ENCODE measurements at regions not wholly inside any gene's neighbourhood (a gene's known extent, or its start where the extent isn't known, plus 50 kb on each side); places are given as distances from the start of the nearest gene placed in this dataset.
A peak's percentile ranks its signal among the peaks of the same experiment; 100 is the strongest.

DNA sequence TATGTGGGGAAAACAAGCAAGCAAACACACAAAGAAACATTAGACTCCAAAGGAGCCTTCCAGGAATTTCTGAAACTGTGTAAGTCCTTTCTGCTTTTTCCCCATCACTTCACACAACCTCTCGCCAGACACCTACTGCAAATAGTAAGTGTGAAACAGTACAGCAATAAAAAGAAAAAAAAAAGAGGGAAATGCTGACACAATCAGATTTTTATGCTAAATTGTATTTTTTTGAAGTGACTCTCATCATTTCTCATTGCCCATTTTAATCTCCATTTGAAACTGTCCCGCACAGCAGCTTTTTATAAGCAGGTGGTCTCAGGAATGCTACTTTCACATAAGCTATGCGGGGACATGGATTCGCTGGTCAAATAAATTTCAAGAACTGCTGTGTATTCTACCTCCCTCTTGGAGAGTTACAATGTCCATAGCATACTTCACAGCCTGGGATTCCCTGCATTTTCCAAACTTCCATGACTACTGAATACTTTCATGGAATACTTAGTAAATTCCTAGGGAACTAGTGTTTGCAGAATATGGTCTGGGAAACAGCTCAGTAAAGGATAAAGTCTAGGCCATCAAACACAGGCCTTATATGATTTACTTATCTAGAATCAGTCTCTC, 139.9 kb upstream of the TSHZ2 start:
- no peak for FAIRE-seq

DNA sequence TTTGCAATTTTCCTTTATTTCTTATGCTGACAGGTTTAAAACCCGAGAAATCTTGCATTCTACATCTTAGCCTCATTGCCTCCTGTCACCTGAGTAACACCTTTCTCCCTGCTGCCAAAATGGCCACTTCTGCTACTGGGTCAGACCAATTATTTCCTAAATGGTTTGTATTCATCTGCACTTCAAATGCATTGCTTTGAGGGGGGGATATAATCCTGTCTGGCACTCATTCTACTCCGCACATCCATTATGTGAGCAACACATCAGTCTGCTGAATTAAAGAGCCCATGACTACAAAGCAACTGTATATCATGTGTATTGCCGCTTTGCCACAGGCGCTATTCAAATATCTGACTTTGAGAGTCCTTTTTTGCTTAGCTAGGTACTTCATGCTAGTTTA, 141.6 kb upstream of the TSHZ2 start:
- TF ChIP-seq ZSCAN31 (CRISPR knock-in tag; IDR thresholded peaks at IDR 0.05; ENCODE audit: low read depth) (no peak), CCAR2 (optimal IDR thresholded peaks at IDR 0.05; ENCODE audit: low read depth, low read length) (no peak), ZNF253 (CRISPR knock-in tag; IDR thresholded peaks at IDR 0.05; ENCODE audit: borderline replicate concordance) (no peak), POLR2A (IDR thresholded peaks at IDR 0.05; ENCODE audit: insufficient read depth in 1 of 2, low read depth in 2 of 2, low read length in 2 of 2) (no peak), ZNF552 (CRISPR knock-in tag; IDR thresholded peaks at IDR 0.05; ENCODE audit: borderline replicate concordance) (no peak), ZNF460 (CRISPR knock-in tag; IDR thresholded peaks at IDR 0.05; ENCODE audit: borderline replicate concordance) (no peak)
- TF ChIP-seq, protein P1, sequence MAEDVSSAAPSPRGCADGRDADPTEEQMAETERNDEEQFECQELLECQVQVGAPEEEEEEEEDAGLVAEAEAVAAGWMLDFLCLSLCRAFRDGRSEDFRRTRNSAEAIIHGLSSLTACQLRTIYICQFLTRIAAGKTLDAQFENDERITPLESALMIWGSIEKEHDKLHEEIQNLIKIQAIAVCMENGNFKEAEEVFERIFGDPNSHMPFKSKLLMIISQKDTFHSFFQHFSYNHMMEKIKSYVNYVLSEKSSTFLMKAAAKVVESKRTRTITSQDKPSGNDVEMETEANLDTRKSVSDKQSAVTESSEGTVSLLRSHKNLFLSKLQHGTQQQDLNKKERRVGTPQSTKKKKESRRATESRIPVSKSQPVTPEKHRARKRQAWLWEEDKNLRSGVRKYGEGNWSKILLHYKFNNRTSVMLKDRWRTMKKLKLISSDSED (CRISPR knock-in tag; IDR thresholded peaks at IDR 0.05) = no peak
- TF ChIP-seq, protein P2, sequence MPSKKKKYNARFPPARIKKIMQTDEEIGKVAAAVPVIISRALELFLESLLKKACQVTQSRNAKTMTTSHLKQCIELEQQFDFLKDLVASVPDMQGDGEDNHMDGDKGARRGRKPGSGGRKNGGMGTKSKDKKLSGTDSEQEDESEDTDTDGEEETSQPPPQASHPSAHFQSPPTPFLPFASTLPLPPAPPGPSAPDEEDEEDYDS (CRISPR knock-in tag; IDR thresholded peaks at IDR 0.05) = no peak
- TF ChIP-seq, protein P3, sequence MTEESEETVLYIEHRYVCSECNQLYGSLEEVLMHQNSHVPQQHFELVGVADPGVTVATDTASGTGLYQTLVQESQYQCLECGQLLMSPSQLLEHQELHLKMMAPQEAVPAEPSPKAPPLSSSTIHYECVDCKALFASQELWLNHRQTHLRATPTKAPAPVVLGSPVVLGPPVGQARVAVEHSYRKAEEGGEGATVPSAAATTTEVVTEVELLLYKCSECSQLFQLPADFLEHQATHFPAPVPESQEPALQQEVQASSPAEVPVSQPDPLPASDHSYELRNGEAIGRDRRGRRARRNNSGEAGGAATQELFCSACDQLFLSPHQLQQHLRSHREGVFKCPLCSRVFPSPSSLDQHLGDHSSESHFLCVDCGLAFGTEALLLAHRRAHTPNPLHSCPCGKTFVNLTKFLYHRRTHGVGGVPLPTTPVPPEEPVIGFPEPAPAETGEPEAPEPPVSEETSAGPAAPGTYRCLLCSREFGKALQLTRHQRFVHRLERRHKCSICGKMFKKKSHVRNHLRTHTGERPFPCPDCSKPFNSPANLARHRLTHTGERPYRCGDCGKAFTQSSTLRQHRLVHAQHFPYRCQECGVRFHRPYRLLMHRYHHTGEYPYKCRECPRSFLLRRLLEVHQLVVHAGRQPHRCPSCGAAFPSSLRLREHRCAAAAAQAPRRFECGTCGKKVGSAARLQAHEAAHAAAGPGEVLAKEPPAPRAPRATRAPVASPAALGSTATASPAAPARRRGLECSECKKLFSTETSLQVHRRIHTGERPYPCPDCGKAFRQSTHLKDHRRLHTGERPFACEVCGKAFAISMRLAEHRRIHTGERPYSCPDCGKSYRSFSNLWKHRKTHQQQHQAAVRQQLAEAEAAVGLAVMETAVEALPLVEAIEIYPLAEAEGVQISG (CRISPR knock-in tag; IDR thresholded peaks at IDR 0.05) = no peak
- TF ChIP-seq, protein P4, sequence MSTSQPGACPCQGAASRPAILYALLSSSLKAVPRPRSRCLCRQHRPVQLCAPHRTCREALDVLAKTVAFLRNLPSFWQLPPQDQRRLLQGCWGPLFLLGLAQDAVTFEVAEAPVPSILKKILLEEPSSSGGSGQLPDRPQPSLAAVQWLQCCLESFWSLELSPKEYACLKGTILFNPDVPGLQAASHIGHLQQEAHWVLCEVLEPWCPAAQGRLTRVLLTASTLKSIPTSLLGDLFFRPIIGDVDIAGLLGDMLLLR (CRISPR knock-in tag; IDR thresholded peaks at IDR 0.05) = no peak
- no TSS peak for BruUV-seq (replicated peaks)
- Histone ChIP-seq H3K9ac (ENCODE audit: insufficient read depth, low read depth, low read length) (no peak overlapping the region), H3K36me3 (replicated peaks in 1 of 2; ENCODE audit: control insufficient read depth in 1 of 2, insufficient read depth in 2 of 2, low read length in 2 of 2) (no peaks in the 10 kb centered on the region), H3K79me2 (ENCODE audit: insufficient read depth, low read length) (no peaks in the 10 kb centered on the region), H4K20me1 (ENCODE audit: insufficient read depth, low read length) (no peaks in the 10 kb centered on the region), H3K27ac (ENCODE audit: extremely low read length, insufficient read depth, low read length) (no peak overlapping the region), H3K4me3 (replicated peaks in 1 of 3; ENCODE audit: insufficient read depth in 1 of 3, low read depth in 2 of 3, low read length in 3 of 3) (no peak overlapping the region), H3K4me1 (ENCODE audit: insufficient read depth, low read length) (no peaks in the 10 kb centered on the region), H3K27me3 (ENCODE audit: control insufficient read depth in 1 of 2, insufficient read depth in 2 of 2, low read length in 2 of 2) (no peaks in the 10 kb centered on the region), H3K4me2 (ENCODE audit: low read depth, low read length) (no peak overlapping the region), H2AFZ (ENCODE audit: low read length) (no peak overlapping the region), H3K9me3 (ENCODE audit: low read length) (peaks cover 21% of the 10 kb centered on the region)
- FAIRE-seq = no peak
- ChIA-PET POLR2A (no interaction called here), CTCF (ENCODE audit: low intra/inter-chr PET ratio, low total read pairs) (no interaction called here)
- 65% methylated on average over 4 of the region's 4 CpGs for WGBS (ENCODE audit: low lambda C conversion rate)
- intact Hi-C loops (cut with micrococcal nuclease; ENCODE audit: unreplicated experiment) = no loop called here
- in situ Hi-C loops (cut with HindIII; ENCODE audit: extremely low pct_ligation_motif_present, low pct_unique_long_range_greater_than_20kb) = no loop called here
- ATAC-seq = no peak
- no peak for DNase-seq (ENCODE audit: low spot score)

More for the DNA sequence above, 139.9 kb upstream of the TSHZ2 start:
- BruUV-seq (replicated peaks) = no TSS peak
- Histone ChIP-seq H3K27ac (ENCODE audit: extremely low read length, insufficient read depth, low read length) (no peak overlapping the region), H3K27me3 (ENCODE audit: control insufficient read depth in 1 of 2, insufficient read depth in 2 of 2, low read length in 2 of 2) (no peaks in the 10 kb centered on the region), H3K9ac (ENCODE audit: insufficient read depth, low read depth, low read length) (no peak overlapping the region), H3K9me3 (ENCODE audit: low read length) (peaks cover 10% of the 10 kb centered on the region), H2AFZ (ENCODE audit: low read length) (no peak overlapping the region), H3K4me1 (ENCODE audit: insufficient read depth, low read length) (no peaks in the 10 kb centered on the region), H3K4me2 (ENCODE audit: low read depth, low read length) (no peak overlapping the region), H3K79me2 (ENCODE audit: insufficient read depth, low read length) (no peaks in the 10 kb centered on the region), H3K36me3 (replicated peaks in 1 of 2; ENCODE audit: control insufficient read depth in 1 of 2, insufficient read depth in 2 of 2, low read length in 2 of 2) (no peaks in the 10 kb centered on the region), H3K4me3 (replicated peaks in 1 of 3; ENCODE audit: insufficient read depth in 1 of 3, low read depth in 2 of 3, low read length in 3 of 3) (no peak overlapping the region), H4K20me1 (ENCODE audit: insufficient read depth, low read length) (no peaks in the 10 kb centered on the region)
- POLR2A ChIA-PET = no interaction called here
- in situ Hi-C loops (cut with HindIII; ENCODE audit: extremely low pct_ligation_motif_present, low pct_unique_long_range_greater_than_20kb) = no loop called here
- CTCF ChIA-PET (ENCODE audit: low intra/inter-chr PET ratio, low total read pairs) = no interaction called here
- intact Hi-C loops (cut with micrococcal nuclease; ENCODE audit: unreplicated experiment) = no loop called here
- TF ChIP-seq MAFK (conservative IDR thresholded peaks at IDR 0.05 in 1 of 2, IDR thresholded peaks at IDR 0.05 in 1 of 2; ENCODE audit: low read length in 2 of 2) (peak; percentile 85 to 93), SNRNP70 (IDR thresholded peaks at IDR 0.05; ENCODE audit: low read depth, low read length) (no peak), MAFF (IDR thresholded peaks at IDR 0.05; ENCODE audit: low read depth, low read length) (peak; percentile 87)
- 70% methylated on average over 4 of the region's 4 CpGs for WGBS (ENCODE audit: low lambda C conversion rate)
- ATAC-seq = no peak
- no peak for DNase-seq (ENCODE audit: low spot score)
